Adrenal gland (tissue), 5 donors: ENCODE measurements at regions not wholly inside any gene's neighbourhood (a gene's known extent, or its start where the extent isn't known, plus 50 kb on each side); places are given as distances from the start of the nearest gene placed in this dataset.

ENCODE experiments used
- CTCF ChIP-seq, 6 experiments: fragments of 450-650 bp in 4 of 6; fragments of 200-600 bp in 2 of 6; sonication (generic) in 1 of 6; IDR thresholded peaks; 1 replicate in 5 of 6; 2 replicates in 1 of 6; pipeline versions ENCODE4 v1.5.1 to v1.8.0; 2016 to 2021; ENCODE audit warnings: antibody characterized with exemption in 6 of 6, mild to moderate bottlenecking in 2 of 6, moderate library complexity in 1 of 6
- POLR2A ChIP-seq, 2 donors: fragments of 450-650 bp; IDR thresholded peaks; one replicate each; pipeline ENCODE4 v1.6.1; 2017; ENCODE audit warnings: antibody characterized with exemption in 2 of 2, mild to moderate bottlenecking in 2 of 2, moderate library complexity in 1 of 2
- donor health status: DM: no; HTN: no; CAD: no.

- TF ChIP-seq CTCF (IDR thresholded peaks at IDR 0.05) (no peak), POLR2A (IDR thresholded peaks at IDR 0.05) (no peak)
Observed at GRCh38 chr13:108096301-108096915, 118.9 kb downstream of the LIG4 start.
